Prostate gland (tissue), 2 donors: ENCODE measurements at regions not wholly inside any gene's neighbourhood (a gene's known extent, or its start where the extent isn't known, plus 50 kb on each side); places are given as distances from the start of the nearest gene placed in this dataset.

Experiments used
- DNase-seq: peaks from one replicate; pipeline ENCODE4 v3.0.0-alpha.2; 2019; ENCODE audit warnings: low spot score
- H3K27ac ChIP-seq, 2 donors: fragments of 200-600 bp; sonication (generic); 2 replicates each; pipeline ENCODE4 v1.5.1; 2017 to 2019
- H3K27me3 ChIP-seq: fragments of 200-600 bp; sonication (generic); replicated peaks from 2 replicates; pipeline ENCODE4 v1.5.1; 2019; ENCODE audit not compliant: insufficient read depth
- H3K36me3 ChIP-seq, 2 donors: fragments of 200-600 bp; sonication (generic); 1 replicate in 1 of 2; 2 replicates in 1 of 2; pipeline versions ENCODE4 v1.5.1 to v1.8.1; 2017 to 2019
- H3K4me1 ChIP-seq: fragments of 200-600 bp; sonication (generic); replicated peaks from 2 replicates; pipeline ENCODE4 v1.5.1; 2019
- H3K4me3 ChIP-seq, 2 donors: fragments of 200-600 bp; sonication (generic); 2 replicates each; pipeline ENCODE4 v1.5.1; 2017 to 2019
- H3K9me3 ChIP-seq: fragments of 200-600 bp; sonication (generic); 2 replicates; pipeline ENCODE4 v1.5.1; 2017
- POLR2A ChIP-seq: fragments of 450-650 bp; IDR thresholded peaks from one replicate; pipeline ENCODE4 v1.6.1; 2016; ENCODE audit warnings: antibody characterized with exemption, mild to moderate bottlenecking
- POLR2AphosphoS5 ChIP-seq: sonication (generic); formaldehyde crosslinking; IDR thresholded peaks from one replicate; pipeline ENCODE4 v1.6.1; 2017; ENCODE audit warnings: antibody characterized with exemption
- WGBS: methylation state at CpG from one replicate; pipeline ENCODE4 v1.1.5; 2018; 5-methylcytosine and 5-hydroxymethylcytosine counted together
- intact Hi-C: fragments of 100-400 bp; cut with DNase I; formaldehyde crosslinking; loops from one replicate; pipeline ENCODE4 v1.14.2; 2022
- TF ChIP-seq, protein P1 (sequence below), 4 experiments: fragments of 200-600 bp in 2 of 4; fragments of 450-650 bp in 2 of 4; sonication (generic) in 2 of 4; IDR thresholded peaks; 1 replicate in 3 of 4; 2 replicates in 1 of 4; pipeline ENCODE4 v1.5.1; 2016 to 2019; ENCODE audit warnings: antibody characterized with exemption in 4 of 4, mild to moderate bottlenecking in 2 of 4, moderate library complexity in 2 of 4

DNA sequence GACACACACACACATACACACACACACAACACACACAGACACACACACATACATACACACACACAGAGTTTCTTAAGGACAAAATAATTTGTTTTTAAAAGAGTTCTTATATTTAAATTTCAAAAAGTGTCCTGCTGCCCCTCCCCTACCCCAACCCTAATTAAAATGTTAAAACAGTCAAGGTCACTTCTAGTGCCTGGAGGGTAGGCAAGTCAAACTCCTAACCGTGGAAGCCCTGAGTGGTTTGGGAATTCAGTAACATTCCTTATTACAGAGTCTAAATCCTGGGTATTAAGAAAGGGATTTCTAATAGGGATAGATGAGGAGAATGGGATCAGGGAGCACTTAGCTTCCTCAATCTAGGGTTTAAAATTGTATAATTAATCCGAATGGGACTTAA lies 403.6 kb upstream of the NFIA start:
- Histone ChIP-seq H3K27me3 (no peaks in the 10 kb centered on the region), H3K36me3 (no peaks in the 10 kb centered on the region), H3K4me1 (no peaks in the 10 kb centered on the region), H3K27ac (no peak overlapping the region), H3K9me3 (no peaks in the 10 kb centered on the region), H3K4me3 (no peak overlapping the region)
- no peak for DNase-seq
- WGBS = 81% methylated on average over 2 of the region's 2 CpGs
- TF ChIP-seq, protein P1, sequence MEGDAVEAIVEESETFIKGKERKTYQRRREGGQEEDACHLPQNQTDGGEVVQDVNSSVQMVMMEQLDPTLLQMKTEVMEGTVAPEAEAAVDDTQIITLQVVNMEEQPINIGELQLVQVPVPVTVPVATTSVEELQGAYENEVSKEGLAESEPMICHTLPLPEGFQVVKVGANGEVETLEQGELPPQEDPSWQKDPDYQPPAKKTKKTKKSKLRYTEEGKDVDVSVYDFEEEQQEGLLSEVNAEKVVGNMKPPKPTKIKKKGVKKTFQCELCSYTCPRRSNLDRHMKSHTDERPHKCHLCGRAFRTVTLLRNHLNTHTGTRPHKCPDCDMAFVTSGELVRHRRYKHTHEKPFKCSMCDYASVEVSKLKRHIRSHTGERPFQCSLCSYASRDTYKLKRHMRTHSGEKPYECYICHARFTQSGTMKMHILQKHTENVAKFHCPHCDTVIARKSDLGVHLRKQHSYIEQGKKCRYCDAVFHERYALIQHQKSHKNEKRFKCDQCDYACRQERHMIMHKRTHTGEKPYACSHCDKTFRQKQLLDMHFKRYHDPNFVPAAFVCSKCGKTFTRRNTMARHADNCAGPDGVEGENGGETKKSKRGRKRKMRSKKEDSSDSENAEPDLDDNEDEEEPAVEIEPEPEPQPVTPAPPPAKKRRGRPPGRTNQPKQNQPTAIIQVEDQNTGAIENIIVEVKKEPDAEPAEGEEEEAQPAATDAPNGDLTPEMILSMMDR (IDR thresholded peaks at IDR 0.05) = no peak
- TF ChIP-seq POLR2AphosphoS5 (no peak), POLR2A (no peak)
- intact Hi-C loops = no loop called here

DNA sequence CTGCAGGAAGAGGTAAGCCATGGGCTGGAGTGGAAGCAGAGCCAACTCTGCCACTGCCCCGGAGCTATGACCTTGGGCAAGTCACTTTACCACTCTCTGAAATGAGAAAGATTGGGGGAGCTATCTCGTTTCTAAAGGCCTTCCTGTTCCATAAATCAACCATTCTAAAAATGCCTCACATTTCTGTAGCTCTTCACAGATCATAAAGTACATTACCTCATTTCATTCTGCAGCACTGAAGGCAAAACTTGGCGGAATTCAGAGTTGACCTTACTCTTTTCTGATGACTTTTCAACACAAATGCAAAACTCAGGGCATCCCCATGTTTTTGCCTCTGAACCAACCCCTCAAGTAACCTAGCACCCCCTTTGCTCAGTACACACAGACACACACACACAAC lies 404.0 kb upstream of the NFIA start:
- TF ChIP-seq POLR2AphosphoS5 = no peak
- no peak for TF ChIP-seq POLR2A
- TF ChIP-seq, protein P1 (IDR thresholded peaks at IDR 0.05) = no peak
- Histone ChIP-seq H3K4me1 (no peaks in the 10 kb centered on the region), H3K9me3 (no peaks in the 10 kb centered on the region), H3K36me3 (no peaks in the 10 kb centered on the region), H3K27me3 (no peaks in the 10 kb centered on the region), H3K27ac (no peak overlapping the region), H3K4me3 (no peak overlapping the region)
- 85% methylated on average over 3 of the region's 3 CpGs for WGBS
- DNase-seq = no peak
- intact Hi-C loops = no loop called here

DNA sequence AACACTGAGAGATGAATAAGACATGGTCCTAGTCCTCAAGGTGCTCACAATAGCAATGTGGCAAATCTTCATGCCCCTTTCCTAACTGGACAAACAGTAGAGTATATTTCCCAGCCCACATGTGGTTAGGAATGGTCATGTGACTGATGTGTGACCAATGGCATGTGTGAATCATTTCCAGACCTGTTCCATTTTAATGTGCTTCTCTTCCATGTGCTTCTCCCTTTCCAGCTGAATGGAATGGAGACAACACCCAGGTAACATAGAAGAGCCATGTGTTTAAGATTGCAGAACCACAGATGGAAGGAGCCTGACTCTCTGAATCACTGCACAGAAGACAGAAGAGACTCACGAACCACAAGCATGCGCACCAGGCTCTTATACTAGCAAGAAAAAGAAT lies 409.9 kb upstream of the NFIA start:
- no peaks in the 10 kb centered on the region for H3K36me3 ChIP-seq
- intact Hi-C loops = no loop called here
- no peak for TF ChIP-seq POLR2AphosphoS5
- no peak for TF ChIP-seq POLR2A
- H3K27me3 ChIP-seq = no peaks in the 10 kb centered on the region
- no peak overlapping the region for H3K27ac ChIP-seq
- no peaks in the 10 kb centered on the region for H3K9me3 ChIP-seq
- whole genome bisulfite sequencing = 90% methylated on average over 2 of the region's 2 CpGs
- no peaks in the 10 kb centered on the region for H3K4me1 ChIP-seq
- H3K4me3 ChIP-seq = no peak overlapping the region
- no peak for DNase-seq

DNA sequence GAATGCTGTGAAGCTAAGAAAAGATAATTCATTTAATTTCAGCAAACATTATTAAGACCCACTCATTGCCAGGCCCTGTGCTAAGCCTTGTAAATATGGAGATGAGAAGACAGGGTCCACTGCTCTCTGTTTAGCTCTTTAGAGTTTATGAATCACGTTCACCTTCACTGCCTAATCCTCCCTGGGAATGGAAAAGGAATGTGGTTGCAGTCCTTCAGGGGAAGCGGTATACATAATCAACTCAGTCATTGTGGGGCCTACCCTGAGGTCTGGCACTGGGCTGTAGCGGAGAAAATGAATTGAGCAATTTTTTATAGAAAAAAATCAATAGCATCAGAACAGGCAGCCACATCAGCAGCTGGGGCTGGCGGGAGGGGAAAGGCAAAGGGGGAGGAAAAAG lies 412.1 kb upstream of the NFIA start:
- H3K36me3 ChIP-seq = no peaks in the 10 kb centered on the region
- H3K9me3 ChIP-seq = no peaks in the 10 kb centered on the region
- WGBS = 90% methylated on average over 4 of the region's 4 CpGs
- DNase-seq = no peak
- H3K4me3 ChIP-seq = no peak overlapping the region
- H3K27me3 ChIP-seq = no peaks in the 10 kb centered on the region
- H3K4me1 ChIP-seq = no peaks in the 10 kb centered on the region
- no peak overlapping the region for H3K27ac ChIP-seq
- TF ChIP-seq, protein P1 (IDR thresholded peaks at IDR 0.05) = no peak
- TF ChIP-seq POLR2AphosphoS5 (no peak), POLR2A (no peak)
- intact Hi-C loops = no loop called here

DNA sequence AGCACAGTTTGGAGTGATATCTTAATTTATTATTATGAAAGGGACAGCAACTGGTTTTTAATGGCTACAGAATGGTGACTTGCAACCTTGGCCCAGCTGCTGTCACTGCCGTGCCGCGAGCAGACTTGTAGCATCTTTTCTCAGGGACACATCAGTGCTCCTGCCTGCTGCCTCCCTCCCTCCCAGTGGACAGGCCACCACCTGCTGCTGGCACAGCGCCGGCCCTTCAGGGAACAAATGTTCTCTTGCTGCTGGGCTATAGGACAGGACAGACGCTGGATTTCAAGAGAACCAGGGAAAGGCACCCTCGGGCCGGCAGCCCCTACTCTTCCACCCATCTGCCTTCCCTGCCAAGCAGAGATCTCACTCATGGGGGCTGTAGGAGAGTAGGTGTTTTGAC lies 413.8 kb upstream of the NFIA start:
- intact Hi-C loops = no loop called here
- TF ChIP-seq, protein P1 (IDR thresholded peaks at IDR 0.05) = no peak
- TF ChIP-seq POLR2AphosphoS5 (no peak), POLR2A (no peak)
- Histone ChIP-seq H3K36me3 (no peaks in the 10 kb centered on the region), H3K27me3 (no peaks in the 10 kb centered on the region), H3K4me3 (no peak overlapping the region), H3K4me1 (no peaks in the 10 kb centered on the region), H3K9me3 (no peaks in the 10 kb centered on the region), H3K27ac (no peak overlapping the region)
- 58% methylated on average over 8 of the region's 8 CpGs for WGBS
- DNase-seq = no peak
